COR-L47 (cell line): ENCODE measurements at regions not wholly inside any gene's neighbourhood (a gene's known extent, or its start where the extent isn't known, plus 50 kb on each side); places are given as distances from the start of the nearest gene placed in this dataset.

Experiments used
- DNase-seq: peaks from one replicate; lab custom pipeline; 2025; lab: John Stamatoyannopoulos, UW

DNA sequence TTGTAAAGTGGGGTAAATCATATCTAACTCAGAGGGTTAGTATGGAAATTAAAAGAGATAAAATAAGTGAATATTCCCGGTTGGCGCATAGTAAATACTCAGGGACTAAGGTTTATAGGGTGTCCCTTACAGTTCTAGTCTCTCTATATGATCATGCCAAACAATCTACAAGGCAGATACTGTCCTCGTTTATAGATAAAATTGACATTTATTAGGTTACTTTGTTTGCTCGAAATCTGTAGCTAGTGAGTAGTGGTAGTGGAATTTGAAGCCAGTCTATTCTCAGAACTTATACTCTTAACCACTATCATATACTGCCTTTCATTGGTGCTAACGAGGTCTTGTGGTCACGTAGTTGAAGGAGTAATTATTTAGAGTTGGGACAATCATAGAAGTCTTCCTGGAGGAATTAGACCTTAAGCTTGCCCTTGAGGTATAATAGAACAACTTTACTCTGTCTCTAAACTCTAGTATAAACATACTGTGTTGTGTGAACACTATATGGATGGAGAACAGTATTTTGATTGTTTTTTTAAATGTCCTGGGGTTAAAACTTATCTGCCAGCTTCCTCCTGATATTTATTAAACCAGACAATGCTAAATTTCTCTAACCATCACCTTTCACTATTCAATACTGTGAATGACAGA is 324.0 kb downstream of the STIM2 start:
- DNase-seq, result no peak

DNA sequence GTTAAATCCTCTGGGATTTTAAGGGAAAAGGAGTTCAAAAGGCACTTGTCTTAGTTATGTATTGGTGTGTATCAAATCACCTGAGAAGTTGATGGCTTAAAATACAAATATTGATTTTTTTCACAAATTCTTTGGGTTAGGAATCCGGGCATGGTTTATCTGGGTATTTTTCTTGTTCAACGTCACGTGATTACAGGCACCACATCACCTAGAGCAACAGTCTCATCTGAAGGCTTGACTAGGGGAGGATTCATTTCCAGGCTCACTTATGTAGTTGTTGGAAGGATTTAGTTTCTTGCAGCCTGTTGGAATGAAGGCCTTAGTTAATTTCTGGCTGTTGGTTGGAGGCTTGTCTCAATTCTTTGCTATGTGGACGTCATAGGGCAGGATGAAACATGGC is 326.1 kb downstream of the STIM2 start:
- DNase-seq, result no peak

DNA sequence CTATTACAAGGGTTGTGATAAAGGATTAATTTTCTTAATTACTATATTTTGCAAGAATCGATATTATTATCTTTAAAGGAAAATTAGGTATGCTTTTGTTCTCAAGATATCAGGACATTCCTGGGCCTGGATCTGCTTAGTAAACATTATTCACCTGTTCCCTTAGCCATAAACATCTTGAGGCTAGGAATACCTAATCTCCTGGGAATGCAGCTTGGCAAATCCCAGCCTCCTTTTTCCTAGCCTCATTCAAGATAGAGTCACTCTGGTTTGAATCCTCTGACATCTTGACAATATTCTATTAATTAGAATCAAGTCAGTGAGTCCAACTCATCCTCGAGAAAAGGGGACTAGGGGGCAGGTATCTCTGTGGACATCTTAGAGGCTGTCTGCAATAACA is 327.1 kb downstream of the STIM2 start:
- no peak for DNase-seq

DNA sequence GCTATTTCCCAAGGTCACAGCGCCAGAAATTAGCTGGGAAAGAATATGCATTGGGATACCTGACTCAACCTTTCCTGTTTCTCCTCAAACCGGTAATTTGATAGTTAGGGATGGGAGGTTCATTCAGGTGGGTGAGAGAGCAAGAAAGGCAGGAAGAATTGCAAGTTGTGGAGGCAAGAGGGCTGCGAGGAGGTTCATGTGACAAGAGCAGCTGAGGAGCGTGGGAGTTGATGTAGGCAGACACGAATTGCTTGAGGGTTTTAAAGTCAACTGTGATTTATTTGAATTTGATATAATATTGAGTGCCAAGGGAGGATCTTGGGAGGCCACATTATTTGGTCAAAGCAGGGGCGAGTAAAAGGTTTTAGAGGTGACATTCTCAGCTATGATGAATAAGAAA is 329.0 kb downstream of the STIM2 start:
- DNase-seq, result no peak

DNA sequence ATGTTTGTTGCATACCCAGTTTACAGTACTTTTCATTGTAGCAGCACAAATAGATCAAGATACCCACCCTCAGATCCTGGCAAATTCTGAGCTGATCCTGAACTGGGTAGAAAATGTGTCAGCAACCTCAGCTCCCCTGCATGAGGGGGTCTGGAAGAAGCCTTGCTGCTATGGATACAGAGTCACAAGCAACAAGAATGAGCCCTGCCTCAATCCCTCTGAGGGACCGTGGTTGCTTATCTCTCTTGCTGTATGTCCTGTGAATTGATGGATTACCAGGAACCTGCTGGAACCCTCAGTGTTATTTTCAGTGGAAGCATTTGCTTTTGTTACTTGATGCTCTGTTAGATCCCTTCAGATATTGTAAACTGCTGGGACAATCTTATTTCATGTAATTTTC is 331.0 kb downstream of the STIM2 start:
- no peak for DNase-seq

DNA sequence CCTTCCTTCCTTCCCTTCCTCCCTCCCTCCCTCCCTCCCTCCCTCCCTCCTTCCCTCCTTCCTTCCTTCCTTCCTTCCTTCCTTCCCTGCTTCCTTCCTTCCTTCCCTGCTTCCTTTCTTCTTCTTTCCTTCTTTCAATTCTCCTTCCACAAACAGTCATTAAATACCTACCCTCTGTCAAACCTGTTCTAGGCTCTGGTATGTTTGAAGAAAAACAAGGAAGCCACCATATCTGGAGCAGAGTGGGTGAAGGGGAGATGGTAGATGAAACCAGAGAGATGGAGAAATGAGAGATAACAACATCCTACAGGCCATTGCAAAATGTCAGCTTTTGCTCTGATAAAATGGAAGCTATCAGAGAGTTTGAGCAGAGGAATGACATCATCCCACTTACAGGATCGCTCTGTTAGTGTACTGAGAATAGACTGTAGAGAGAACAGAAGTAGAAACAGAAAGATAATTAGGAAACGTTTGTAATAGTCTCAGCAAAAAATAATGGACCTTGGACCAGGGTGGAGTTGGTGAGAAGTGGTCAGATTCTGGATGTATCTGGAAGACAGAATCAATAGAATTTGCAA is 334.0 kb downstream of the STIM2 start:
- DNase-seq, result no peak

DNA sequence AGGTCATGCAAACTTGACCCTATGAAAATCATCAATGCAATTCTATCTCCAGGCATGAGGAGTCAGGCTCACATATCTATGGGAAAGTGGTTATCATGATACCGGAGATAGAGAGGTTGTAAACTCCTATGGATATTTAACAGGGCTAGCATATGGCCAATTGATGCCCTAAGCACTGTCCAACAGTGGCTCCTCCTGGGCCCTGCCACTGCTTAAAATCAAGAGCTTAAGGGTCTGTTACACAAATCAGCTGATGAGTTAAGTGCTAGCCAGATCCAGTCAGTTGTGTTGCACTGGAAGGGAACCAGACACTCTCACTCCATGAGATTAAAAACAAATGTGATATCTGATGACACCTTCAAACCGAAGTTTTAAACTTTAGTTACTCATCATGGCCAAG is 337.6 kb downstream of the STIM2 start:
- DNase-seq, result no peak

DNA sequence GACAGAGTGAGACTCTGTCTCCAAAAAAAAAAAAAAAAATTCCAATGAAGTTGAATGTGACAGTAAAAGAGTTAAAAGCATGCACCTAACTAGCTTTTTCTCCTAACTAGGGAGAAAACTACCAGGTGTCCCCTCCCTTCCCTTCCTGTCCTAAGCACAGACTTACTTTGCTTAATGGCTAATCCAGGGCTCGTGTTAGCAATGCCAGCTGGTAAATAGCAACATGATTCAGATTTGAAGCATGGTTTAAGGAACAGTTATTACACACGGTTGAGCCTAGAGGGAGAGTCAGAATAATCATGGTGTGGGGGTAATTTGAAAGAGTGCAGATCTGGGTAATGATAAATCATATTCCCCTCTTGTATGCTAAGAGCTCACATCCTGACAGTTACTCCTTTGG is 338.3 kb downstream of the STIM2 start:
- DNase-seq, result no peak

DNA sequence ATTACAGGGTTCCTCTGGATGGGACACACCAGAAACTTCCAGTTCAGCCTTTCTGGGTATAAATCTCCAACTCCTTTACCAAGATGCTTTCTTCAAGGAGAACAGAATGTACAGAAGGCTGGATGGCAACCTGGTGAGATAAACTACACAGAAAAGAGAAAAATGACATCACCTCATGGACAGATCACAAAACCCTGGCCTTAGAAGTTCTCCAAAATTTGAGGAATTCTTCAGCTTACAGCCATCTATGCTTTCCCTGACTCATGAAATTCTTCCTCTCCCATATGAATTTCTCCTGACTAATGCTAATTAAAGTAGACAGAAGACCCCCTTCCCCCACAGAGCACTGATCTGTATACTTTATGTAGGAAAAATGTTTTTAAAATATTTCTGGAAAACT is 345.4 kb downstream of the STIM2 start:
- no peak for DNase-seq

DNA sequence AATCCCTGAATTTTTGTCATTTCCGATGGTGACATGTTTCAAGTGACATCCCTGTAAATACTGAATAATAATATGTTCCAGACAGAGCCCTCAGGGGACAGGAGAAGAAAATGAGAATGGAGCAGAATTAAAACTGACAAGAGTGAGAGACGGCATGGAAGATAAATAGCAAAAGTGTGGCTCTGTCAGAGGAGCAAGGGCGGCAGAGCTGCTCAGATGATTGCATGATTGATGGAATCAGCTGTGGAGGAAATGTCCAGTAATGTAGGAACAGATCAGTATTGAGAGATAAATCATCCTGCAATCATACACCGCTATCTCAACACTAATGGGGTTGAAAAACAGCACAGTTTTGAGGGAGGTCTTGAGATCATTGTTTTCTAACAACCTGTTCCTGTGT is 350.3 kb downstream of the STIM2 start:
- no peak for DNase-seq

DNA sequence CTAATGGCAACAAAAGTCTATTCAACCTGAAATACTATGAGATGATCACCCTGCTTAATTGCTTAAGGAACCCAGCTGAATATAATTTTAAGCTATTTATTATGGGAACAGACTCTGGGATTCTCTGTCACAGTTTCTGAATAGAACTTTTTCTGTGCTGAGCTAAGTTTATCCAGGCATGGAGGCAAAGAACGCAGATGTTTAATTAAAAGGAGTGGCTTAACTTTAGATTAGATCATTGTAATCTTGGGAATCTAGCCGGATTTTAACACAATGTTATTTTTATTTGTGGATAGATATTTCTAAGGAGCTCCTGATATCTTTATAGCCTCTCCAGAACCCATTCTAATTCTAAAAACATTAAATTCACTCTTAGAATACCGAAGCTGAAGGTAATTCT is 353.4 kb downstream of the STIM2 start:
- DNase-seq, result no peak

DNA sequence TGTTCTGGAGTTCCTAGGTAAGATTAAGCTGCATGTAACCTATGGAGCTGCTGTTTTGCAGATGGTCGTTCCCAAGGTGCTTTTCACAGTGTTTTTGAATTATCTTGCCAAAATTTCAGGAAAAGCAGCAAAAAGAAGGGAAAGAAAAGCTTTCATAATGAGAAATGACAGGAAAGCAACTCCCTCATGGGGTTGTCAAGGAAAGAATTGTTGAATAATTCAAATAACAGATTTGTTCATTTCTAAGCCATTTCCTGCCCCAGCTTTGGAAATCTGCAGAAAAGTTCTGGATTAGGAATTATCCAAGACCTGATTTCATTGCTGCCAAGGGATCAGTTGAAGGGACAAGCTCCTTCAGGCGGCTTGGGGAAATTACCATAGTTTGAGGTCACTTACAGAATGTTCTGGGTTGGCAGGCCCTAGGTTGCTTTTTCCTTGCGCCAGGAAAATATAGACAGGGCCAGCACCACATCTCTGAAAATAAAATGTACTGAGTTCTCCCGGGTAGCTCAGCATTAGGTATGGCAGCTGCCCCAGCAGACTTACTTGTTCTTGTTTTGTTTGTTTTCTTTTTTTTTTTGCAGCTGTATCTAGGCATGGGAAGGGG is 354.7 kb downstream of the STIM2 start:
- no peak for DNase-seq

DNA sequence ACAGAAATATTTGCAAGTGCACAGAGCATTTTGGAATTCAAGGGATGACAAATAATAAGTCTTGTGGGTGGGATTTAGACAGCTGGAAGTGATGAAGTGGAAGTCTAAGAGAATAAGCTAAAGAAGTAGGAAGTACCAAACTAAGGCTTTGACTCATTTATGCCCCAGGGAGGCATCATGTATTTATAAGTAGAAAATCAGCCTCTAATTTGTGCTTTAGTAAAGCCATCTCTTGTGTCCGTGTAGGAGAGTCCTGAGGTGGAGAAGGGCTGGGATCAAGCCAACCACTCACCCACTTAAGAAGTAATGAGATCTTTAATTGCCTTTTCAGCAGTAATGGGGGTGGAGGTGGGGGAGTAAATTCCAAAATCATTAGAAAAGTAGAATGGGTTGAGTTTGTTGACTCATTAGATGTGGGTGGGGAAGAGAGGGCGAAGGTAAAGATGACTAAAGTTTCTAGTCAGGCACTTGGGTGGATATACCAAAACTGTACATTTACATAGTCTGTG is 356.7 kb downstream of the STIM2 start:
- DNase-seq, result no peak

DNA sequence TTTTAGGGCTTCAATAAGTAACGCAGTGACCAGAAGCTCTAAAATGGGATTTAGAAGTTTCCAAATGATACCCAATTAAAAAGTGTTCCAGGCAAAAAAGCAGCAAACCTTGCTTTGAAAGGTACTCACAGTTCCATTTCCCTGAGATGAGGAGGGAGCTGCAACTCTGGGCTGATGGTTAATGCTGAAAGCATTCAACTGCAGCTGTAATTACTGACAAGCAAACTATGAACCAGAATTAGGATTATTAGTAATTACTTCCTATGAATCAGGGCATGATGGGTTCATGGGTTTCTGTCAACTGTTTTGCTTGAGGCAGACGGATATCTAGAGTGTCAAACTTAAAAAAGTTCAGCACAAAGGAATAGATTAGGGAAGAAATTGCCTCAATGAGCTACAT is 357.4 kb downstream of the STIM2 start:
- no peak for DNase-seq

DNA sequence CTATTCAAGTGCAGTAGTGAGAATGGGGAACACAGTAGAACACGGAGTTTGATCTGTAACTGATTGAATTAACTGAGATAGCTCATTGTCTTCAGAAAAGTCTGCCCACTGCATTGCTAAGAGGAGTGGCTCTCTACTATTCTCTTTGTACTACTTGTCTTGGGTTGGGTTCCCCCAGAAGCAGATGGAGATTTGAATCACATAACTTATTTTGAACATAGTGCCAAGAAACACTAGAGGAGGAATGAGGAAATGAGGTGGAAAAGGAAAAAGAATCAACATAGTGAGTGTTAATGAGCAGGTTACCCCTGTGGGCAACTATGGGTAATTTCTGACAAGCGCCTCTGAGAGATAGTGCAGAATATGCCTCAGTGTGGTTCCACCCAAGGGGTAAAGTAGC is 362.7 kb downstream of the STIM2 start:
- DNase-seq, result no peak

DNA sequence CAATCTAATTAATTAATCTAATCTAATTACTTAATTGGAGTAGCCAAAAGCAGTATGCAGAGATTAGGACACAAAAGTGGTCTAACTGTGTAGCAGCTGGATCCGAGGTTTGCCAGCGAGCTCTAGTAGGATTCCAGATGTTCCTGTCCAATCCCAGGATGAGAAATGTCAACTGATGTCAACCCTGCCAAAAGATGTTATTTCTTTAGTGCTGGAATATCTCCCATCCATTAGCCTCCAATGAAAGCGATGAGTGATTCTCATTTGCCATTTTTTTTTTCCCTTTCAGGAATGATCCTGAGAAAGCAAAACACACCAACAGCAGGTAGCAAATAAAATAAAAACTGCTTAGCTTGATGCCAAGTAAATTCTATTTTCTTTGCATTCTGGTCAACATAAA is 372.9 kb downstream of the STIM2 start:
- no peak for DNase-seq

DNA sequence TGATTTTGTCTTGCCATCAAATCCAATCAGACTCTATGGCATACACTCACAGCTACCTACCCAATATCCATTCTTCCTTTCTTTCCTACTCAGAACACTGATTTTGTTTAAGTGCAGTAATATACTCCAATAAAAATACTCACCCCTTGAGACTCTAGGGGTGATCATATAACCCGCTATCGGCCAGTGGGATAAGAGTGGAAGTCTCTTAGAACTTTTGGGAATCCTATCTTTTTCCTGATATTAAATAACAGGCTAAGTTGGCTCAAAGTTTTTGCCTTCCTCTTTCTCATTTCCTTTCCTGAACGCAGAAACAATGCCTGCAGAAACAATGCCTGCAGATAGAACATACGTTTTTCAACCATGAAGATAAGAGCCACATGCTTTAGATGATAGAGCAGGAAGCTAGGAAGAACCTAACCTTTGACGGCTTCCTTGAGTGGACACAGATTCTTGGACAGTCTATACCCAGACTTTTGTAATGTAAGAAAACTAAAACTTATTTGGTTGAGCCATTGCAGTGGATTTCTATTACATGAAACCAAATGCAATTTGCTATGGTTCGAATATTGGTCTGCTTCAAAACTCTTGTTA is 373.8 kb downstream of the STIM2 start:
- DNase-seq, result no peak

DNA sequence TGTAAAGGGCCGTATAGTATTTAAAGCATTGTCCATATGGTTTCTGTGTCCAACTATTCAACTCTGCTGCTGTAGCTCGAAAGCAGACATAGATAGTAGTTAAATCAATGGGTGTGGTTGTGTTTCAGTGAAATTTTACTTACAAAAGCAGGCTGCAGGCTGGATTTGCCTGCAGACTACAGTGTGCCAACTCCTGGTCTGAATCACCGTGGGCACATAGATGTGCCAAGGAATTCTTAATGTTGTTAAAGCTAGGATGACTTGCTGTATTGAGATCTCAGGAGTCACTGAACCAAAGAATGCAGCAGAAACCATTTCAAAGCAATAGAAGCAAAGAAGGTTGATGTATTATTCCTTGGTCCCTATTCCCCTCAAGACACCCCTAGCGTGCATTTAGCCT is 379.0 kb downstream of the STIM2 start:
- no peak for DNase-seq

DNA sequence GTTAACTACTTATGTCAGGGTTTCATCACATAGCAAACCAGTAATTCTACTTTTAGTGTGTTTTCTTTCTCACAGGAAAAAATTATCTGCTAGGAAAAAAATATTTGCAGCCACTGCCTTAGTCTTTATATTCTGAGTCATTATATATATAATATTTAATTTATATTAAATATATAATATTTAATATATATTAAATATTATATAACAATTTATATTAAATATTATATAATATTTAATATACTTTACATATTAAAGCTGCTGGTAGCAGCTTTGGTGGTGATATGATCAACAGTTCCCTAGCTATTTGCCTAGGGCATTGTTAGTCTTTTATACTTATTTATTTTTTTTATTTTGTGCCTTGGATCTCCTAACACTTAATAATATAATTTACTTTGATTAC is 381.6 kb downstream of the STIM2 start:
- no peak for DNase-seq

DNA sequence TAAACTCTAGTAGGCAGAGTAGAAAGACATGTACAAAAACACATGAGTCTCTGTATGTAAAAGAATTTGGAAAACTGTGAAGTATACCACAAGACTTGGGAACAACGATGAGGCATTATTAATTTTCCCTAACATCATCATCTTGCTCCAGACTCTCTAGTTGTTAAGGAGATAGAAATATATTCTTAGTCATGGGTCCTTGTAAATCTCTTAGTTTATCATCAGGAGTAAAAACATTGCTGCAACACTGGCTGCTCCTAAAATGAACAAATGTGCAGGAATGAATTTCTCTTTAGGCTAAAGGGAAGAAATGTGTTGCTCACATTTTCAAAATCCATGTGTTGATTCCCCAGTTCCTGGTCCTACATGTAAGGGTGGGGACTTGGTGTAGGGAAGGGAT is 384.6 kb downstream of the STIM2 start:
- no peak for DNase-seq

DNA sequence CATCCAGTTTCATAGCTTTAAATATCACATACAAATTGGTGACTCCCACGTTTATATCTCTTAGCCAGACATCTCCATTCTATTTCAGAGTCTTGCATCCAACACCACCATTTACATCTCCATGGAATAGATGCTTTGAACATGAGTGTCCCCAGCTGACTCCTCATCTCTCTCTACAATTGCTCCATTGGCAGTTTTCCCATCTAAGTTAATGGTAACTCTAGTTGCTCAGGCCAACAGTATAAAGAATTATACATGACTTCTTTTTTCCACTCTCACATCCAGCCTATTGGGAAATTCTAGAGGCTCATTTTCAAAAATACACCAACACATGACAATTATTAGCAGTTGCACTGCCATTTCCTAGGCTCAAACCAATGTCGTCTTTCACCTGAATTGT is 388.2 kb downstream of the STIM2 start:
- DNase-seq, result no peak

DNA sequence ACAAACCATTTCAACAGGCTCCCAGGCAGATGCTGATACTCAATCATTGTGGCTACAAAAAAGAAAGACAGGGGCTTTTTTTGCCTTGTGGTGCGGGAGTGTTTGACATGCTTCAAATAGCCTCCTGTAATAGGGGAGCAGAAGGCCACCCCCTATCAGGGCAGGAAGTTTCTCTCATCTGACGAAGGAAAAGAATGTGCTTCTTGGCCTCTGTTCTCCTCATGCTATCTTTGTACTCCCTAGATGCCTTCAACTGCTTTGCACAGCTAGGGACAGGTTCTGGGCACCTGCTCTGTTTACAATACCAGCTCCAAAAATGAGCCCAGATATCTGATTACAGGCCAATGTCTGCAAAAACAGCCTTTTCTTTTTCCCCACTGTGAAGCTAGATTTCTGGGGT is 391.1 kb downstream of the STIM2 start:
- no peak for DNase-seq

DNA sequence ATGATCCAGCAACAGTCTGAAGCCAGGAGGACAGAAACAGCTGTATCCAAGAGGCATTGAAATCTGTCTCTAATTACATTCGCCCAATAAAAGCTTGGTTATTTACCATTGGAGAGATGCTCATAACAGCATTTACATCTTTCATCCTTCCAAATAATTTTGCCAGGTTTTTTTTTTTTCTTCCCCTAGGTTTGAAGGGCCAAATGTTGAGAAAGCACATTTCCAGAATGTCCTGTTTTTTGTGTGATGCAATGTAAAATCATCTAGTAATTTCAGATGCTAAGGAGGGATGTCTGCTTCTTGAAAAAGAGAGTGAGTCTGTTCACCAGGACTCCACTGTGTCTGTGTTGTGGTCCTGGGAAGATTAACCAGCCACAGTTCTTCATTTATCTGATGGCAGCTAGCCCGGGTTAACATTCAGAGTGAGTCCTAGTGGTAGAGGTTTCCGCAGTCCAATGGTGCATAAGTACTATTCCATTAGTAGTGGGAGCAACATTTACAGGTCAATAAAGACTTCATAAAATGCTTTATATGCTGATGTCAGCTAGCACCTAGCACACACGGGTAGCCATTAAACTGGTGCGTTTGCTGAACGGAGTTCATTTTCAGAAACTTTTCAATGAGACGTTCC is 406.8 kb downstream of the STIM2 start:
- no peak for DNase-seq
